ENCODE measurements at regions not wholly inside any gene's neighbourhood (a gene's known extent, or its start where the extent isn't known, plus 50 kb on each side); places are given as distances from the start of the nearest gene placed in this dataset.

DNA sequence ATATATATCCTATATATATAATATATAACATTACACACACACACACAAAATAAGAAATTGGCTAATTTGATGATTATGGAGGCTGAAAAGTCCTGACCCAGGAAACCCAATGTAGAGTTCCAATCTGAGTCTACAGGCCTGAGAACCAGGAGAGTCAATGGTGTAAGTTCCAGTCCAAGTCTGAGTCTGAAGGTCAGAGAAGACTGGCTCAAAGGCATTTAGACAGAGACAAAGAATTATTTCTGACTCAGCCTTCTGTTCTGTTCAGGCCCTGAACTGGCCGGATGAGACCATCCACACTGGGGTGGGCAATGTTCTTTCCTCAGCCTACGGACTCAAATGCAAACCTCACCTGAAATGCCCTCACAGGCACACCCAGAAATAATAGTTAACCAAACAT is 60.6 kb upstream of the STX18 start:
- intact Hi-C loops (cut with DNase I) = no loop called here
- FAIRE-seq = no peak

DNA sequence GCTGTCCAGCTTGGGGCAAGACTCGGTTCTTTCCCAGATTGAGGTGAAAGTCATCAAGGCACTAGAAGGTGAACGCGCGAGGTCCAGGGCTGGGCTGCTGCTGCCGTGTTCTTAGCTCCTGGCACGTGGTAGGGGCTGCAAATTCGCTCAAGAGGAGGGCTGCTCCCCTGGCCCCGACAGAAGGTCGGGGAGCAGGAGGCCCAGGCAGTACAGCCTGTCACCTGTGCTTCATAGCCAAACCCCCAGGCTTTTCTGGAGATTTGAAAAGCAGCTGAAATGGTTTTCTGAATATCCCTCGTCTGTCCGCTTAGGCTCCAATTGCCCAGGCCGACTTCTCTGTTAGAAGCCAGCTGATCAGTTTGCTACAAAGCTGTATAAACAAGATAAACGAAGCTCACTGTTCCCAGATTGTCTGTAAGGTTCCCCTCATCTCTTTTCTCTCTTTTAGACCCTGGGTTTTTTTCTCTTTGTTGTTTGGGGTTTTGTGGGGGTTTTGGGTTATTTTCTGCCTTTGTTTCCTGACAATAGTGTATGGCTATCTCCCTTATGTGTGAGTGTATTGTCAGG is 60.0 kb upstream of the STX18 start:
- TF ChIP-seq CTCF (IDR thresholded peaks at IDR 0.05; ENCODE audit: borderline replicate concordance, extremely low read depth, insufficient read depth) = no peak
- Histone ChIP-seq H3K27me3 (ENCODE audit: control insufficient read depth, insufficient read depth, low read length) (no peaks in the 10 kb centered on the region), H3K4me3 (ENCODE audit: low read length in 3 of 3) (no peak overlapping the region), H3K27ac (ENCODE audit: low read depth in 2 of 2, low read length in 2 of 2) (no peak overlapping the region), H3K4me1 (ENCODE audit: control insufficient read depth in 2 of 3, insufficient read depth in 2 of 3, low read depth in 1 of 3, low read length in 3 of 3) (no peaks in the 10 kb centered on the region), H3K36me3 (ENCODE audit: control insufficient read depth in 2 of 3, insufficient read depth in 3 of 3, low read length in 3 of 3) (no peaks in the 10 kb centered on the region), H3K9ac (ENCODE audit: low read length in 3 of 3) (no peak overlapping the region), H3K9me3 (ENCODE audit: control insufficient read depth in 2 of 3, insufficient read depth in 1 of 3, low read length in 3 of 3) (no peaks in the 10 kb centered on the region)
- FAIRE-seq = no peak
- no peak for DNase-seq
- intact Hi-C loops (cut with DNase I) = no loop called here

More for the DNA sequence above, 60.6 kb upstream of the STX18 start:
- no peak overlapping the region for H3K9ac ChIP-seq (ENCODE audit: low read length in 3 of 3)
- H3K27me3 ChIP-seq (ENCODE audit: control insufficient read depth, insufficient read depth, low read length) = no peaks in the 10 kb centered on the region
- no peaks in the 10 kb centered on the region for H3K4me1 ChIP-seq (ENCODE audit: control insufficient read depth in 2 of 3, insufficient read depth in 2 of 3, low read depth in 1 of 3, low read length in 3 of 3)
- H3K9me3 ChIP-seq (ENCODE audit: control insufficient read depth in 2 of 3, insufficient read depth in 1 of 3, low read length in 3 of 3) = no peaks in the 10 kb centered on the region
- H3K4me3 ChIP-seq (ENCODE audit: low read length in 3 of 3) = no peak overlapping the region
- H3K36me3 ChIP-seq (ENCODE audit: control insufficient read depth in 2 of 3, insufficient read depth in 3 of 3, low read length in 3 of 3) = no peaks in the 10 kb centered on the region
- DNase-seq = no peak
- TF ChIP-seq CTCF (IDR thresholded peaks at IDR 0.05; ENCODE audit: borderline replicate concordance, extremely low read depth, insufficient read depth) = no peak
- no peak overlapping the region for H3K27ac ChIP-seq (ENCODE audit: low read depth in 2 of 2, low read length in 2 of 2)

GRCh38 chr4:4599481-4600275 is 57.8 kb upstream of the STX18 start:
- Histone ChIP-seq H3K27me3 (ENCODE audit: control insufficient read depth, insufficient read depth, low read length) (no peaks in the 10 kb centered on the region), H3K9ac (ENCODE audit: low read length in 3 of 3) (no peak overlapping the region), H3K4me1 (ENCODE audit: control insufficient read depth in 2 of 3, insufficient read depth in 2 of 3, low read depth in 1 of 3, low read length in 3 of 3) (no peaks in the 10 kb centered on the region), H3K36me3 (ENCODE audit: control insufficient read depth in 2 of 3, insufficient read depth in 3 of 3, low read length in 3 of 3) (no peaks in the 10 kb centered on the region), H3K27ac (ENCODE audit: low read depth in 2 of 2, low read length in 2 of 2) (no peak overlapping the region), H3K4me3 (ENCODE audit: low read length in 3 of 3) (no peak overlapping the region), H3K9me3 (ENCODE audit: control insufficient read depth in 2 of 3, insufficient read depth in 1 of 3, low read length in 3 of 3) (peaks cover 0 to 6% (median 3%) of the 10 kb centered on the region in 3 donors)
- no peak for DNase-seq
- FAIRE-seq = no peak
- intact Hi-C loops (cut with DNase I) = no loop called here
- TF ChIP-seq CTCF (IDR thresholded peaks at IDR 0.05; ENCODE audit: borderline replicate concordance, extremely low read depth, insufficient read depth) = no peak
